ENCODE measurements at regions not wholly inside any gene's neighbourhood (a gene's known extent, or its start where the extent isn't known, plus 50 kb on each side); places are given as distances from the start of the nearest gene placed in this dataset.

DNA sequence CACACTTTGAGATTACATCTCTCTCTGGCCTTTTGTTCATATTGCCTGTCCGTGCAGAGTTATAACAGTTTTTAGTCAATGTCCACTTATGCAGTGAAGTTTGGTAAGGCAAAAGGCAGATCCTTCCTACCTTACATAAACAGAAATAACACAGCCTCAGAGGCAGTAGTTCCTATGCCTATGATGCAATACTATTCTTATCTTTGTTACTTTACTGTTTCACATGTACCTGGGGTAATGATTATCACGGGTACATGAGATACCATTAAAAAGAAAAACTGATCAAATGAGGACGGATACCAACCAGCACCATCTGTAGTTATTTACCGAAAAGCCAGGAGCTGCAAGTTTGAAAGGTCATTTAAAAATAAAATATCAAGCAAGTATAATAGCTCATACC, 166.8 kb downstream of the BTC start:
- no peak for TF ChIP-seq POLR2A (IDR thresholded peaks at IDR 0.05)
- TF ChIP-seq, protein P1, sequence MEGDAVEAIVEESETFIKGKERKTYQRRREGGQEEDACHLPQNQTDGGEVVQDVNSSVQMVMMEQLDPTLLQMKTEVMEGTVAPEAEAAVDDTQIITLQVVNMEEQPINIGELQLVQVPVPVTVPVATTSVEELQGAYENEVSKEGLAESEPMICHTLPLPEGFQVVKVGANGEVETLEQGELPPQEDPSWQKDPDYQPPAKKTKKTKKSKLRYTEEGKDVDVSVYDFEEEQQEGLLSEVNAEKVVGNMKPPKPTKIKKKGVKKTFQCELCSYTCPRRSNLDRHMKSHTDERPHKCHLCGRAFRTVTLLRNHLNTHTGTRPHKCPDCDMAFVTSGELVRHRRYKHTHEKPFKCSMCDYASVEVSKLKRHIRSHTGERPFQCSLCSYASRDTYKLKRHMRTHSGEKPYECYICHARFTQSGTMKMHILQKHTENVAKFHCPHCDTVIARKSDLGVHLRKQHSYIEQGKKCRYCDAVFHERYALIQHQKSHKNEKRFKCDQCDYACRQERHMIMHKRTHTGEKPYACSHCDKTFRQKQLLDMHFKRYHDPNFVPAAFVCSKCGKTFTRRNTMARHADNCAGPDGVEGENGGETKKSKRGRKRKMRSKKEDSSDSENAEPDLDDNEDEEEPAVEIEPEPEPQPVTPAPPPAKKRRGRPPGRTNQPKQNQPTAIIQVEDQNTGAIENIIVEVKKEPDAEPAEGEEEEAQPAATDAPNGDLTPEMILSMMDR (IDR thresholded peaks at IDR 0.05 in 8 of 11, conservative IDR thresholded peaks at IDR 0.05 in 3 of 11), result no peak
